HK-2 (cell line): ENCODE measurements at regions not wholly inside any gene's neighbourhood (a gene's known extent, or its start where the extent isn't known, plus 50 kb on each side); places are given as distances from the start of the nearest gene placed in this dataset.
A peak's percentile ranks its signal among the peaks of the same experiment; 100 is the strongest.

Source experiments
- DNase-seq: peaks from one replicate; pipeline ENCODE4 v3.0.0-alpha.2; 2018; ENCODE audit not compliant: unreplicated experiment

- DNase-seq, result no peak
These were observed 275.1 kb upstream of the GJB5 start for GRCh38 chr1:34479731-34480130.

DNA sequence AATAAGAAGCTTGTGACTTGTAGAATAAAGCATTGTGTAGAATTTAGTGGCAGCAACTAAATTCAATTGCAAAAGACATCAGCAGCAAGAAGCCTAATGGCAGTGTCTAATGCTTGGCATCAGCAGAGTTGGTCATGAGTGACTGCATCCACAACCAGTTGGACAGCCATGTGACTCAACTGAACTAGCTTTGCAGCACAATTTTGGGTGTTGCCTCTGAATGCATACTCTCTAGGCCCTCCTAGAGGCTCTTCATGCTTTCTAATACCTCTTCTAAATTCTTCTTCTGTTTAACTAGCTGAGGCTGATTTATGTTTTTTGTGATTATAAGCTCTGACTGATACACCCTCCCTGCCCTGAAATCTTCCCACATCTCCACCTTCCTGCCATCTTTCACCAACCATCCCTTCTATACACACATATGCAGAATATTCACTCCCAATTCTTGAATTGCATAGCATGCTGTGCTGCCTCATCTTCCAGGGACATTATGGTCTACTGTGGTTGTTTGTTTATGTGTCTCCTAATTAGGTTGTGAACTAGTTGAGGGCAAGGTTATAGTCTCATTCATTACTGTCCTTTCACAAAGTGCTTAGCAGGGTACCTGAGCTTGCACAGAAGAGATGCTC is 266.7 kb upstream of the GJB5 start:
- DNase-seq, result no peak

GRCh38 chr1:34500451-34500850 is 254.4 kb upstream of the GJB5 start:
- peak; percentile 53 for DNase-seq

- DNase-seq, result no peak
These were observed 243.0 kb upstream of the GJB5 start for GRCh38 chr1:34511802-34512201.

DNA sequence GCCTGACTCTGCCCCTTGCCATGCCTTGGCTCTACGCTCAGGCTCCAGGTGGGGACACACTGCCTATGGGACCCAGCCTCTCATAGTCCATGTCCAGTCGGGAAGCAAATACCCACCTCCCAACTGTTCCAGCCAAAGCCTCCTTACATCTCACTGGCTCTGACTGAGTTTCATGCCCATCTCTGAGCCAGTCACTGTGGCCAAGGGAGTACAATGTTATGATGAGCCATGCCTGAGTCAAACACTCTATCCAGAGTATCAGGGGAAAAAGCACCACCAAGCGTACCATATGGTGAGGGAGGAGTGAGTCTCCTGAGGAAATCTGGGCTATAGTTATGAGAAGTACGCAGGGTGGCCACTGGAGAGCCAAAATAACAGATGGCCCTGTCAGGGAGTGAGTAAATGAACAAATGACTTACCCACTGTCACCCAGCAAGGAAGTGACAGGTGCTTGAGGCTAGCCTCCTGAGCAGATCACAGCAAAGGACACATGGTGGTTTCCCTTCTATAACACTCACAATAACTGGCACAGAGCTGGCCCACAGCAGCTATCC is 236.6 kb upstream of the GJB5 start:
- no peak for DNase-seq

GRCh38 chr1:34520111-34520510 is 234.7 kb upstream of the GJB5 start:
- no peak for DNase-seq

- no peak for DNase-seq
These were observed 230.1 kb upstream of the GJB5 start for GRCh38 chr1:34524783-34525182.

DNA sequence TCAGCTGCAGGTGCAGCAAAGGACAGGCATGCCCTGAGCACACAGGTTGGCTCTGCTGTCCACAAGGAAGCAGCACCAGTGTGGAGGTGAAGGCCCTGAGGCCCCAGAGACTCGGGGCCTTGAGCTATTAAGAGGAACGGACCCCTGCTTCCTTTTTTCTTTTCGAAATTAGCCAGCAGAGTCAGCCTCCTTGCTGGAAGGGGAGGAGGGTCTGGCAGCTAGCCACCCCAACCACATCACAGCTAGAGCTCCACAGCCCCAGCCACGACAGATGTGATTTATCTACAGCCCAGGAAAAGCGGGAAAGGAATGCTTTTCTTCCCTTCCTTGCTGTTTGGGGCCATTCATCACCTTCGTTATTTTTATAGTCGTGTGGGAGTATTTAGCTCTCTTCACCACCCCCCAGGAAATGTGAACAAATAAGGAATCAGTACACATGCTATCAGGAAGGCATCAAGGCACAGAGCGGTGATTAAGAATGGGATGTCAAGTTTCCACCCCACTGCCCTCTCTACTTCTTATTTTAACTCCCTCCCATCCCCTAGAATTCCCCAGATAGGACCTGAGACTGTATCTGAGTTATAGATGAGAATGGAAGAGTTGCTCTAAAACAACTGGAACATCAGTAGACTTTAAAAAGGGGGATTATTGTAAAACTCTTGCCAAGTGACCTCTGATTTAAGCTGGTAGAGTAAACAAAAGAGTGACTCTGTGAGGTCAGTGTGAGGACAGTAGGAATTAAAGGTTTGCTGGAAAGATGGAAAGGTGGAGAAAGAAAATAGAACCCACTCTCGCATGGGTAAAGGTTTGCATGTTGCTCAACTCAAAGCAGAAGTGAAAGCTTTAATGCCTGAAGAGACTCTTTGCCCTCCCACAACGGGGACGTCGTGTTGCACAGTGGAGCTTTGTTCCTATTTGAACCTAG is 224.7 kb upstream of the GJB5 start:
- DNase-seq, result no peak

DNA sequence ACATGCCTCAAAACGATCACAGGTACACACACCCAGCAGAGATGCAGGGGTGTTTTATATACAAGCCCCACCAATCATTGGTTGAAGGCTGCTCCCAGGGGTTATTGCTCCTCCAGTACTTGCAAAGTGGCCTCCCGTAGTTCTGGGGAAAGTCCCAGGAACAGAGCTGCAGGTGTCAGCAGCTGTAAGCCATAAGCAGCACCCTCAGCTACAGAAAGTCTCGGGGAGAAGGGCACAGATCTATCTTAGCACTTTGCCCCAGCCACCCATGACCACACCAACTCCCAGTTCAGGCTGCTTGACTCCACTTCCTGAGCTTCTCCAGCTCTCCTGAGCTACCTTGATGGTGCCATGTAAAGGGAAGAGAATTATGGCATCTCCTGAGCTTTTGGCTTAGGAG is 222.7 kb upstream of the GJB5 start:
- no peak for DNase-seq

DNA sequence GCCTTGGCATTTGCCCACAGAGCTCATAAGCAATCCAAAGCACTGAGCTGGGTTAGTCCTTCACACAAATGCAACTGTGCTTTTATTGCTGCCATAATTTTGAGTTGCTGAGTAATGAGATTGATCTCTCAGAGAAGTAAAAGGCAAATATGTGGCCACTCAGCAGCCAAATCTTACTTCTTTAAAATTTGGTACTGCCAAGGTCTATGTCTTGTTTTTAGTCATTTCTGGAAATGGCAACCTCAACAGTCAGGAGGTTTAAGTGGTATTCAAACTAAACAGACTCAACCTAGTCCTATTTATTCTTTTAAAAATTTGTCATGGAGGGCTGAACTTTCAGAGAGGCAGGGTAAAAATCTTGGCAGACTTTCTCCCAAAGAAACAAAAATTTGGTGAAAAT is 216.4 kb upstream of the GJB5 start:
- DNase-seq, result no peak

- no peak for DNase-seq
These were observed 207.7 kb upstream of the GJB5 start for GRCh38 chr1:34547046-34547674.

DNA sequence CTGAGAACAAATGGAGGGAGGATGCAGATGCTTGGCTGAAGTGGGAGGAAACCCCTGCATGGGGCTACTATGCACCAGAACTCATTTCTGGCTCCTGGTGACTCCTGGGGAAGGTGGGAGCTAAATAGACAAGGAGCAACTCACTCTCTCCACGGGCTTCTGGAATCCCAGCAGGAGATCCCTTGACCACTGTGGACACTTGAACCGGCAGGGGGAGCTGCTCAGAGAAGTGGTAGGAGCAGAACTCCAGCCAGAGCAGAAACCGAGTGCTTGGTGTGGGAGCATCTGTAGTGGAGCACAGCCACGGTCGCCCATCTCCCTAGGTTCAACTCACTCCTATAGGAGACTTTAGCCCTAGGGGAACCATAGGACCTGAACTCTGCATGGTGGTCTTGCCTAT is 205.6 kb upstream of the GJB5 start:
- DNase-seq, result peak; percentile 19

GRCh38 chr1:34578306-34578705 is 176.5 kb upstream of the GJB5 start:
- no peak for DNase-seq

DNA sequence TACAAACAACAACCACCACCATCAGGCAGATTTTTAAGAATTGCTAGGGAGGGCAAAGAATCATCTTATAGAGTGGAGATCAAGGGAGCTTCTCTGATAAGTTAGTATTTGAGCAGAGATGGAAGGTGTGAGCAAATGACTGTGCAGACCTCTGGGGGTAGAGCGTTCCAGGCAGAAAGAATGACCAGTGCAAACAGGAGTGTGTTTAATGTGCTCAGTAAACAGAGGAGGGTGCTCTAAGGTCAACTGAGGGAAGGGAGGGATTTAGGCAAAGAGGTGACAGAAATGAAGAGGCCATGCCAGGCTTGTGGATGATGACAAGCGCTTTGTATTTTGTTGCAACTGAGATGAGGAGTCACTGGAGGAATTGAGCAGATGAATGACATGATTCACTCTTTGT is 172.5 kb upstream of the GJB5 start:
- no peak for DNase-seq

- DNase-seq, result no peak
These were observed 167.1 kb upstream of the GJB5 start for GRCh38 chr1:34587761-34588160.

DNA sequence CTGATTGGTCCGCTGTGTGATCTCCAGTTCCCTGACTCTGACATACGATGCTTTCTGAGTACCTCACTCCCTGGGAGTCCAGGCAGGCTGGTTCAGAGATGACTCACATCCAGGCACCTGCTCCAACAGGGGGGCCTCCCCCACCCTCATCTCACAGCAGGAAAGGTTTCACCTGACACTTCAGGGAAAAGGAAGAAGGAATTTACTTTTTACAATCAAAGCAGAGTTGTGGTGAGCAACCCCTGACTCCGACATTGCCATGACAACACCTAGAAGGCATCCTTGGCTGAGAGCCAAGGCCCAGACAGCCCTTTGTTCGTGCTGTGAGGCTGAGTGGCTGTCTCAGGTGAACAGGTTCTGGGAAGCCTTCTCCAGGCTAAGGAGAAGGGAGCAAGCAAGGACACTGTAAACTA is 164.6 kb upstream of the GJB5 start:
- peak; percentile 24 for DNase-seq

GRCh38 chr1:34591751-34592629 is 162.9 kb upstream of the GJB5 start:
- no peak for DNase-seq

DNA sequence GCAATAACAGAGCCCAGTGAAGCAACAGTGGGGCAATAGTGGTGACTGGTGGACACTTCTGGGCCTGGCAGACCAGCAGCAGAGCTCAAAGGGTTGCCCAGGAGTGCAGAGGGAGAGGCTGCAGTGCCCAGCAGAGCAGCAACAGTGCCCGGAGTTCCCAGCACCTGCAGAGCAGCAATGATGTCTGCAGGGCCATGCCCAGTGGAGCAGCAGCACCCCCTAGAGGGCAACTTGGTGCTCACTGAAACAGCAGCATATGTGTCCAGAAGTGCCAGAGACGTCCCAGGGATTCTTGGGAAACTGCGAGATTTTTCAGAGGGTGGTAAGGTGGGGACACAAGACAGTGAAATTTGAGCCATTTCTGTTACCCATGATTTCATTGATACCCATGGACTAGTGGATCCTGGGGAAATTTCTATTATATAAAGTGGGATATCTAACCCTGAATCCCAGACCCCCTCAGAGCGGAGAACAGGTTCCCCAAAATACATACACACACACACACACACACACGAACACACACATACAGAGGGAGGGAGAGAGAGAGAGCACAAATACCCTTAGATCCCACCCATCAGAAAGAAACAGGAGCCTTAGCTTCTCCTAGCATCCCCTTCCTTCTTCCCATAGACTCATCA is 156.9 kb upstream of the GJB5 start:
- peak; percentile 73 for DNase-seq

DNA sequence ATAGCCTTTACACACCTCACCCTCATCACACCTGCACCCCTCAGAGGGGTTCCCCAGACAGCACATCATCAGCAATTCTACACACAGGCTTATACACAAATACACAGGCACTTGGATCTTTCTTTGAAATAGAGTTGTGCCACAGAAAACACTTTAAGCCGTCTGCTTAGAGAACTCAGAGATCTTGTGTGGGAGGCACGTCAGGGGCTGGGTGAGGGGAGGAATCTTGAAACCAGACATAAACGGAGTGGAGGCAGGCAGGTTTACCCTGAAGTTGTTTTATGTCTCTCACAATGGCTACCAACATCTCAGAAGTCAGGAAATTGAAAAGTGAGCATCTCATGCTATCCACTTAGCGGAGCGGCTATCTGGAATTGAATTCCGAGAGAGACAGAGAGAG is 151.9 kb upstream of the GJB5 start:
- no peak for DNase-seq

GRCh38 chr1:34603594-34603993 is 151.3 kb upstream of the GJB5 start:
- no peak for DNase-seq

- DNase-seq, result no peak
These were observed 148.3 kb upstream of the GJB5 start for GRCh38 chr1:34606504-34606903.
